Activated T-cell treated with anti-CD3 and anti-CD28 coated beads for 48 hours (primary cell): ENCODE measurements at regions not wholly inside any gene's neighbourhood (a gene's known extent, or its start where the extent isn't known, plus 50 kb on each side); places are given as distances from the start of the nearest gene placed in this dataset.
A peak's percentile ranks its signal among the peaks of the same experiment; 100 is the strongest.
"Not testable (repeated sequence)": the region's sequence is repeated elsewhere in the genome, so short reads cannot be mapped to it uniquely, and the experiment has no call there.

ENCODE experiments used
- DNase-seq: peaks from one replicate; pipeline ENCODE4 v3.0.0-alpha.2; 2020; ENCODE audit warnings: low read depth

GRCh38 chr5:42949348-42950115, 90.6 kb downstream of the ANXA2R start:
- peak; percentile 36 for DNase-seq

GRCh38 chr5:42948961-42949347, 91.2 kb downstream of the ANXA2R start:
- no peak for DNase-seq

- no peak for DNase-seq
These were observed 95.1 kb downstream of the ANXA2R start for GRCh38 chr5:42944989-42945388.

GRCh38 chr5:42943931-42944631, 96.0 kb downstream of the ANXA2R start:
- DNase-seq, result no peak

- DNase-seq, result no peak
These were observed 99.3 kb downstream of the ANXA2R start for GRCh38 chr5:42940853-42941252.

- not testable (repeated sequence) for DNase-seq
These were observed 108.1 kb downstream of the ANXA2R start for GRCh38 chr5:42932011-42932410.

- DNase-seq, result not testable (repeated sequence)
These were observed 108.7 kb downstream of the ANXA2R start for GRCh38 chr5:42931451-42931850.

GRCh38 chr5:42930934-42931333, 109.2 kb downstream of the ANXA2R start:
- DNase-seq, result no peak

GRCh38 chr5:42929871-42930270, 110.2 kb downstream of the ANXA2R start:
- DNase-seq, result no peak

GRCh38 chr5:42927730-42928129, 112.4 kb downstream of the ANXA2R start:
- no peak for DNase-seq

GRCh38 chr5:42924686-42925085, 113.0 kb upstream of the SELENOP start:
- no peak for DNase-seq

GRCh38 chr5:42924226-42924625, 112.5 kb upstream of the SELENOP start:
- no peak for DNase-seq

- DNase-seq, result no peak
These were observed 112.0 kb upstream of the SELENOP start for GRCh38 chr5:42923710-42924109.

GRCh38 chr5:42919600-42919999, 107.9 kb upstream of the SELENOP start:
- no peak for DNase-seq

GRCh38 chr5:42915306-42915866, 103.7 kb upstream of the SELENOP start:
- DNase-seq, result no peak

- DNase-seq, result peak; percentile 9
These were observed 100.6 kb upstream of the SELENOP start for GRCh38 chr5:42912184-42912798.

GRCh38 chr5:42908509-42909488, 97.1 kb upstream of the SELENOP start:
- peak; percentile 82 for DNase-seq

GRCh38 chr5:42908086-42908485, 96.4 kb upstream of the SELENOP start:
- DNase-seq, result no peak

- no peak for DNase-seq
These were observed 94.1 kb upstream of the SELENOP start for GRCh38 chr5:42905827-42906226.

GRCh38 chr5:42900734-42901133, 89.0 kb upstream of the SELENOP start:
- DNase-seq, result no peak

- no peak for DNase-seq
These were observed 87.1 kb upstream of the SELENOP start for GRCh38 chr5:42898760-42899159.

- no peak for DNase-seq
These were observed 84.8 kb upstream of the SELENOP start for GRCh38 chr5:42896523-42896922.
